Posterior vena cava (tissue), 2 donors: ENCODE measurements at regions not wholly inside any gene's neighbourhood (a gene's known extent, or its start where the extent isn't known, plus 50 kb on each side); places are given as distances from the start of the nearest gene placed in this dataset.
"Not testable (repeated sequence)": the region's sequence is repeated elsewhere in the genome, so short reads cannot be mapped to it uniquely, and the experiment has no call there.

Source experiments
- DNase-seq: peaks from one replicate; pipeline ENCODE4 v3.0.0-alpha.2; 2020; ENCODE audit warnings: low spot score
- intact Hi-C, 2 donors: fragments of 100-400 bp; cut with DNase I; formaldehyde crosslinking; loops; one replicate each; pipeline versions ENCODE4 v1.14.1 to v1.14.2; 2022 to 2023
- donor health status: DM: yes; HTN: yes; CAD: no.
- donor health status: DM: yes; HTN: yes; CAD: no.

DNA sequence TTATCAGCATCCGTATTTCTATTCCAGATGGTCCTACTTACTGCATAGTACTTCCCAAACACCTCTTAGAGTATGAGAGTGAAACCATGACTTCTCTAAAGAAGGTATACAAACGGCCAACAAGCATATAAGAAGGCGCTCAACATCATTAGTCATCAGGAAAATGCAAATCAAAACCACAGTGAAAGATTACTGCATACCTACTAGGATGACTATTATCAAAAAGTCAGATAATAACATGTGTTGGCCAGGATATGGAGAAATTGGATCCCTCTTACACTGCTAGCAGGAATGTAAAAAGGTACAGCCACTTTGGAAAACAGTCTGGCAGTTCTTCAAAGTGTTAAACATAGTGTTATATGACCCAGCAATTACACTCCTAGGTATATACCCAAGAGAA, 215.3 kb upstream of the CXorf66 start:
- intact Hi-C loops, result no loop called here
- no peak for DNase-seq

DNA sequence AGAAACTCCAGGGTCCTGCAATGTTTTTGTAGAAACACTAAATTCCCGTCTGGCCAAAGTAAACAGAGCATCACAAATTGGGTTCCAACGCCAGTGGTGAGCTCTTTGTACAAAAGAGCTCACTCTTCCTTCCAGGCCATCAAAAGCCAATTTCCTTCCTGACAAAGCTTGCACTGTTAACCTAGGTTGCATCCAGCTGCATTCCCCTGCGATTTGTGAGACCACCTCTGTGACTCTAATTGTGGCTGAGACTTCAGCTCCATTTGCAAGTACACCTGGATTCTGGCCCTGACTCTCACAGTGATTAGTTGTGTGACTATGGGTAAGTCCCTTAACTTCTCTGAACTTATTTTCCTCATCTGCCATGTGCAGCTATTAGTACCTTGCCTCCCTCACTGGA, 212.5 kb upstream of the CXorf66 start:
- intact Hi-C loops, result no loop called here
- no peak for DNase-seq

- intact Hi-C loops, result no loop called here
Observed at GRCh38 chrX:140172401-140172800, 207.1 kb upstream of the CXorf66 start.

GRCh38 chrX:140167551-140167950, 202.2 kb upstream of the CXorf66 start:
- intact Hi-C loops, result no loop called here
- no peak for DNase-seq

More at GRCh38 chrX:140172401-140172800, 207.1 kb upstream of the CXorf66 start:
- no peak for DNase-seq

GRCh38 chrX:140165849-140166248, 200.5 kb upstream of the CXorf66 start:
- intact Hi-C loops, result no loop called here
- DNase-seq, result no peak

- intact Hi-C loops, result no loop called here
- no peak for DNase-seq
Observed at GRCh38 chrX:140164391-140164790, 199.1 kb upstream of the CXorf66 start.

DNA sequence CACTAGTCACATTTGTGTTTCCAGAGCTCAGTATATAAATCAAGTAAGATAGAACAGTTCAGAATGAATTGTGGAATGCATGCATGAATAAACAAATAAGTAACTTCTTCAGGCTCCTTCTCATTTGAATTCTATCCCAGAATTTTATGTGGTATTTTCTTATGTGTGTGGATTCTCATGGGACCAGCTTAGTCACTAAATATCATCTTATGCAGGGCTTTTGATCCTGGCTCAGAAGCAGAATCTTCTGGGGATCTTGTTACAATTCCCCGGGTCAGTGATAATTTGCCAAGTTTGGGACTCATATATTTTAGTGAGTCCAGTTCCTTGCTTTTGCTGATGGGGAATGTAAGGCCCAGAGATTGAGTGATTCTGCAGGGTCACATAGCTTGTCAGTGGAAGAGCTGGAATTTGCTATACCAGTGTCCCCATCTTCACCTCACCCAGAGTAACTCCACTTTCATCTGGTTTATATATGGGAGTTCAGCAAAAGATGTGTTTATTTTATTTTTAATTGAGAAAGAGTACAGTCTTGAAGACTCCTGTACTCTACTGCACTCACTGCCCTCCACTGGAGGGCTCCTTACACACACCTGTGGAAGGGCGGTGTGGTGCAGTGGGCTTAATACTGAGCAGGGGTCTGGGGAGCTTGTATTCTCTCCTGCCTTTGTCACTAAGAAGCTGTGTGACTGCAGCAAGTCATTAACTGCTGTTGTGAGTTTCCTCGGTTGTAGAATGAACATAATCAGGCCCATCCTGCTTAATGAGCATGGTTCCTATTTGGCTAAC, 198.2 kb upstream of the CXorf66 start:
- DNase-seq, result no peak
- intact Hi-C loops, result no loop called here

- no peak for DNase-seq
- intact Hi-C loops, result no loop called here
Observed at GRCh38 chrX:140157611-140158010, 192.3 kb upstream of the CXorf66 start.

- intact Hi-C loops, result no loop called here
- no peak for DNase-seq
Observed at GRCh38 chrX:140157143-140157542, 191.8 kb upstream of the CXorf66 start.

DNA sequence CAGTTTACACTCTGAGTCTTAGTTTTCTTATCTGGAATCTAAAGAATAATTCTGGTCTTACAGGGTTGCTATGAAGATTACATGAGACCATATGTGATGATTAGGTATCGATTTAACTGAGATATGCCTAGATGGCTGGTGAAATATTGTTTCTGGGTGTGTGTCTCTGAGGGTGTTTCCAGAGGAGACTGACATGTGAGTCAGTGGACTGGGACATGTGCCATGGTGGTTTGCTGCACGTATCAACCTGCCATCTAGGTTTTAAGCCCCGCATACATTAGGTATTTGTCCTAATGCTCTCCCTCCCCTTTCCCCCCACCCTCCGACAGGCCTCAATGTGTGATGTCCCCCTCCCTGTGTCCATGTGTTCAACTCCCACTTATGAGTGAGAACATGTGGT, 186.0 kb upstream of the CXorf66 start:
- no peak for DNase-seq
- intact Hi-C loops, result no loop called here

- intact Hi-C loops, result no loop called here
- DNase-seq, result no peak
Observed at GRCh38 chrX:140149761-140150160, 184.4 kb upstream of the CXorf66 start.

- intact Hi-C loops, result no loop called here
- DNase-seq, result no peak
Observed at GRCh38 chrX:140141444-140142029, 176.2 kb upstream of the CXorf66 start.

DNA sequence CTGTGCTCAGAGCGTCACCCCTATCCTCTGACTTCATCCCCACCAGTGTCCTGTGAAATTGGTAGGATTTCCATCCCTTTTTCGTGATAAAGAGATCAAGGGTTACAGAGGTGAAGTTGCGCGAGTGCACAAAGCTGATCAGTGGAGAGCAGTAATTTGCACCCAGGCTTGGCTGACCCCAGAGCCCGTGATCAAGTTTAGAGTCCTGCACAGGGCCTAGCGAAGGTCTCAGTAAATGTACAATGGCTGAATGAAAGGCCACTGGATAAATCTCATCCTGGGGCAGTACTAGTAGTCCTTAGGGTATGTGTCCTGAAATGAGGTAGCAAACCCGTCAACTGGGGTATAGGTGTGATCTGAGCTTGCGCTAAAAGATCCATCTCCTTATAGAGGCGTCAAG, 173.2 kb upstream of the CXorf66 start:
- intact Hi-C loops, result loop anchor here in 1 of 2 donors (2.0 kb wide), 1 partner anchor 62 kb away; no protein-coding TSS in a partner anchor
- DNase-seq, result not testable (repeated sequence)

DNA sequence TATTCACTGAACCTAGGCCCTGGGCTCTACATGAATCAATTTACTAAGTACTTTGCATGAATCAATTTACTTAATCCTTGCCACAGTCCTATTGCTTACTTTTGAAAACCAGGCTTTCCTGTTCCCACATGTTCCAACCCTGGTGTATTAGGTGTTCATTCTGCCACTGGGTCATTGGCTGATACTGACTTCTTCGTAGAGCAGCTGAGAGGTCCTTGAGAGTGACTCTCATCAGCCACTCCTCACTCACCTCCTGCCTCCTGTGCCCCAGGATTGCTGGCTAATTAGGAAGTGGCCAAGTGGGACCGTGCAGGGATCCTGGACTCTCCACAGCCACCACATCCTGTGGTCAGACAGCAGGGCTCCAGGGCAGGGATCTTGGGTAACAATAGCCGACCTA, 172.7 kb upstream of the CXorf66 start:
- intact Hi-C loops, result loop anchor here in 1 of 2 donors (2.0 kb wide), 1 partner anchor 61 kb away; no protein-coding TSS in a partner anchor
- not testable (repeated sequence) for DNase-seq

- no peak for DNase-seq
- intact Hi-C loops, result no loop called here
Observed at GRCh38 chrX:140132937-140133336, 167.6 kb upstream of the CXorf66 start.

DNA sequence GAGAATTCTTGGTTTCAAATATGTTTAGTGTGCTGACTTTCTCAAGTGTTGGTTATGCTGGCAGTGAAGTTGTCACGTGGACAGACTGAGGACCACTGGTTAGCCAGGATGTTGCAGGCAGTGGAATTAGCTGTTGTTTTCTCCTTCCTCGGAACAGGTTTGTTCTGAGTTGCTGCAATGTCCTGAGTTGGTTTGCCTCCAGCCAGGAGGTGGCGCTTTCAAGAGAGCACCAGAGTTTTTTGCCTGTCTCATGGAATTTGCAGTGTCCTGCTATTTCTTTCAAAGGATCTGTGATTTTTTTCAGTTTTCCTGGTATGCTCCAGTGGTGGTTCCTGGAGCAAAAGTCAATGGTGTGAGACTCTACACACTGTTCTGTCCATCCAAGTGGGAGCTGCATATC, 158.1 kb upstream of the CXorf66 start:
- intact Hi-C loops, result no loop called here
- no peak for DNase-seq

- DNase-seq, intact Hi-C loops: not testable (repeated sequence)
Observed at GRCh38 chrX:140114059-140114458, 148.7 kb upstream of the CXorf66 start.

GRCh38 chrX:140110081-140110650, 144.8 kb upstream of the CXorf66 start:
- DNase-seq, result no peak
- intact Hi-C loops, result no loop called here

GRCh38 chrX:140104760-140105159, 139.4 kb upstream of the CXorf66 start:
- no peak for DNase-seq
- intact Hi-C loops, result loop anchor here in 1 of 2 donors (5.0 kb wide), 1 partner anchor 1953 kb away; no protein-coding TSS in a partner anchor

DNA sequence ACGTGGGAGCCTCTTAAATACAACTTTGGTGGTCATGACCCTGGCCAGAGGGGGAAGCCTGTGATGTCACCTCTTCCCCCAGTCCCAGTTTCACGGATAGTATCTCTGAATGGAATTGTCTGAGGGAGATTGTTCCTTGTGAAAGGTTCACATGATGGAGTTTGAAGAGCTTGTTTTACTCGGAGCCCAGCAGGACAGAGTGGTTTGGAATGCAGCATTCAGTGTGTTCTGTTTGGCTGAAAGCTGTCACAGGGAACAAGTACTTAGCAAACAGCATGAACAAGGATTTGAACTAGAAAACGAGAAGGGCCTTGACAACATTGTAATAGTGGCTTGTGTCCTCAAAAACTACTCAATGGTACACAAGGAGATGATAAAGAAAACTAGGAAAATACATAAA, 133.9 kb upstream of the CXorf66 start:
- no peak for DNase-seq
- intact Hi-C loops, result no loop called here

DNA sequence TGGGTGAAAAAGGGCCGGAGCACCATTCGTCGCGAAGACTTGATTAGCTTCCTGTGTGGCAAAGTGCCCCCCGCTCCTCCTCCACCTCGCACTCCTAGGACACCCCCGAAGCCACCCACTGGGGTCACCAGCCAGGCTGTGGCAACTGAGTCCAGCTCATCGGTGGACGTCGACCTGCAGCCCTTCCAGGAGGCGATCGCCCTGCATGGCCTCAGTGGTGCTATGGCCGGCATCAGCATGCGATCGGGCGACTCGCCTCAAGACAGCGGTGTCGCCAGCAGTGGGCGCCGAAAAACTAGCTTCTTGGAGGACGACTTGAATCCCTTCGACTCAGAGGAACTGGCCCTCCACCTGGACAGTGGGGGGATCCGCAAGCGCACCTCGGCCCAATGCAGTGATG, 126.8 kb upstream of the CXorf66 start:
- intact Hi-C loops, result no loop called here
- no peak for DNase-seq
